ENCODE measurements at regions not wholly inside any gene's neighbourhood (a gene's known extent, or its start where the extent isn't known, plus 50 kb on each side); places are given as distances from the start of the nearest gene placed in this dataset.

GRCh38 chr13:30359991-30360390 lies 52.6 kb upstream of the KATNAL1 start:
- DNase-seq: no peak

- no peak for DNase-seq
Observed at GRCh38 chr13:30360586-30360985, 53.2 kb upstream of the KATNAL1 start.

- DNase-seq: no peak
Observed at GRCh38 chr13:30362005-30362788, 54.8 kb upstream of the KATNAL1 start.

- DNase-seq: no peak
Observed at GRCh38 chr13:30362869-30363268, 55.5 kb upstream of the KATNAL1 start.

GRCh38 chr13:30363725-30364124 lies 56.4 kb upstream of the KATNAL1 start:
- DNase-seq: no peak

- DNase-seq: no peak
Observed at GRCh38 chr13:30364133-30364532, 56.8 kb upstream of the KATNAL1 start.

GRCh38 chr13:30364876-30365275 lies 57.4 kb upstream of the UBE2L5 start:
- no peak for DNase-seq

GRCh38 chr13:30366088-30366487 lies 56.2 kb upstream of the UBE2L5 start:
- no peak for DNase-seq

- no peak for DNase-seq
Observed at GRCh38 chr13:30367296-30367695, 55.0 kb upstream of the UBE2L5 start.

GRCh38 chr13:30370146-30370545 lies 52.1 kb upstream of the UBE2L5 start:
- no peak for DNase-seq

GRCh38 chr13:30370916-30371521 lies 51.3 kb upstream of the UBE2L5 start:
- no peak for DNase-seq

GRCh38 chr13:30371649-30372265 lies 50.5 kb upstream of the UBE2L5 start:
- peak; percentile 87 for DNase-seq

Measured in activated CD4-positive, alpha-beta T cell treated with anti-CD3 and anti-CD28 coated beads, Interleukin-2, Interleukin-6, amounts not matched to agents 100 ng/mL and 50 ng/mL, durations not matched to agents 16 hours and 8 hours (primary cell).